B cell (primary cell): ENCODE measurements at regions not wholly inside any gene's neighbourhood (a gene's known extent, or its start where the extent isn't known, plus 50 kb on each side); places are given as distances from the start of the nearest gene placed in this dataset.
"Not testable (repeated sequence)": the region's sequence is repeated elsewhere in the genome, so short reads cannot be mapped to it uniquely, and the experiment has no call there.

Experiments used
- ATAC-seq: fragments of 200-7000 bp; cut with Tn5 transposase; one replicate; pipeline ENCODE4 v1.10.0; 2021; ENCODE audit warnings: low read depth, mild to moderate bottlenecking, moderate number of reproducible peaks, moderate library complexity
- CTCF ChIA-PET: fragments of 350-600 bp; sonication (Branson Sonifier 250); formaldehyde crosslinking; loops from one replicate; lab custom pipeline; 2021; ENCODE audit warnings: antibody characterized with exemption, inconsistent platforms; lab: Charles Lee
- POLR2A ChIA-PET: fragments of 350-600 bp; sonication (Branson Sonifier 250); formaldehyde crosslinking; loops from one replicate; lab custom pipeline; 2021; ENCODE audit warnings: antibody characterized with exemption; lab: Charles Lee
- DNase-seq: peaks from one replicate; pipeline ENCODE4 v3.0.0; 2013
- H2AFZ ChIP-seq: 2 replicates; pipeline ENCODE4 v1.6.1; 2012; ENCODE audit warnings: mild to moderate bottlenecking, low read depth, low read length; ENCODE audit not compliant: insufficient read depth, poor library complexity, severe bottlenecking
- H3K27ac ChIP-seq, 2 donors: 1 replicate in 1 of 2; 2 replicates in 1 of 2; pipeline ENCODE4 v1.5.1; 2012 to 2013; ENCODE audit warnings: low read length in 2 of 2, mild to moderate bottlenecking in 2 of 2, moderate library complexity in 1 of 2
- H3K27me3 ChIP-seq, 4 experiments: fragments of 200-600 bp in 1 of 4; sonication (generic) in 1 of 4; replicated peaks in 1 of 4; 1 replicate in 2 of 4; 2 replicates in 2 of 4; pipeline versions ENCODE4 v1.6.1 to v1.7.0; 2013 to 2016; ENCODE audit warnings: low read length in 3 of 4, mild to moderate bottlenecking in 2 of 4, mixed read lengths in 1 of 4, moderate library complexity in 1 of 4; ENCODE audit not compliant: insufficient read depth in 4 of 4, control insufficient read depth in 3 of 4; ENCODE audit errors: control extremely low read depth in 1 of 4
- H3K36me3 ChIP-seq, 2 experiments: replicated peaks in 1 of 2; 1 replicate in 1 of 2; 2 replicates in 1 of 2; pipeline versions ENCODE4 v1.6.1 to v1.7.1; 2013; ENCODE audit warnings: low read length in 1 of 2; ENCODE audit not compliant: insufficient read depth in 2 of 2, control insufficient read depth in 1 of 2; ENCODE audit errors: control extremely low read depth in 1 of 2, extremely low read depth in 1 of 2
- H3K4me1 ChIP-seq, 2 donors: fragments of 200-600 bp in 1 of 2; sonication (generic) in 1 of 2; 1 replicate in 1 of 2; 2 replicates in 1 of 2; pipeline versions ENCODE4 v1.5.1 to v1.6.1; 2013 to 2017; ENCODE audit warnings: low read length in 2 of 2; ENCODE audit not compliant: control insufficient read depth in 2 of 2, insufficient read depth in 2 of 2
- H3K4me2 ChIP-seq: replicated peaks from 2 replicates; pipeline ENCODE3; 2012; ENCODE audit warnings: mild to moderate bottlenecking, low read depth, low read length; ENCODE audit not compliant: poor library complexity, severe bottlenecking
- H3K4me3 ChIP-seq, 5 experiments: fragments of 200-600 bp in 1 of 5; sonication (generic) in 1 of 5; 1 replicate in 3 of 5; 2 replicates in 2 of 5; pipeline versions ENCODE4 v1.5.1 to v1.7.0; 2011 to 2016; ENCODE audit warnings: low read length in 4 of 5, mild to moderate bottlenecking in 4 of 5, low read depth in 2 of 5, control low read depth in 1 of 5, moderate library complexity in 1 of 5; ENCODE audit not compliant: insufficient read depth in 1 of 5; ENCODE audit errors: control extremely low read depth in 1 of 5, extremely low read depth in 1 of 5
- H3K79me2 ChIP-seq: fragments of 200-600 bp; sonication (generic); one replicate; pipeline ENCODE4 v1.6.0; 2016; ENCODE audit warnings: low read length; ENCODE audit not compliant: control insufficient read depth, insufficient read depth
- H3K9ac ChIP-seq: fragments of 200-600 bp; sonication (generic); 2 replicates; pipeline ENCODE4 v1.6.1; 2017; ENCODE audit warnings: mild to moderate bottlenecking, low read length, moderate library complexity
- H3K9me3 ChIP-seq, 3 donors: one replicate each; pipeline versions ENCODE4 v1.6.1 to v1.7.1; 2013; ENCODE audit warnings: low read length in 2 of 3; ENCODE audit not compliant: control insufficient read depth in 2 of 3, insufficient read depth in 1 of 3; ENCODE audit errors: control extremely low read depth in 1 of 3
- H4K20me1 ChIP-seq: 2 replicates; pipeline ENCODE4 v1.6.0; 2012; ENCODE audit warnings: mild to moderate bottlenecking, low read length; ENCODE audit not compliant: insufficient read depth, control insufficient read depth, poor library complexity, severe bottlenecking
- H3K27ac Mint-ChIP-seq: one replicate; pipeline ENCODE4 v1.8.0; 2021; ENCODE audit warnings: mixed read lengths
- H3K27me3 Mint-ChIP-seq: one replicate; pipeline ENCODE4 v1.8.0; 2021; ENCODE audit warnings: mixed read lengths
- H3K4me1 Mint-ChIP-seq: one replicate; pipeline ENCODE4 v1.8.0; 2021; ENCODE audit warnings: mixed read lengths
- H3K4me3 Mint-ChIP-seq: one replicate; pipeline ENCODE4 v1.8.0; 2021; ENCODE audit warnings: mixed read lengths
- H3K9me3 Mint-ChIP-seq: one replicate; pipeline ENCODE4 v1.8.0; 2022; ENCODE audit warnings: mixed read lengths; ENCODE audit not compliant: insufficient read depth
- CTCF ChIP-seq: fragments of 200-600 bp; IDR thresholded peaks from one replicate; pipeline ENCODE4 v1.8.0; 2022; ENCODE audit warnings: antibody characterized with exemption, mild to moderate bottlenecking
- EZH2 ChIP-seq: IDR thresholded peaks from 2 replicates; pipeline ENCODE4 v1.6.1; 2012; ENCODE audit warnings: borderline replicate concordance, low read depth, mild to moderate bottlenecking, moderate library complexity, low read length; ENCODE audit not compliant: insufficient read depth, poor library complexity, severe bottlenecking
- WGBS: methylation state at CpG from one replicate; pipeline ENCODE4 v1.1.5; 2013; ENCODE audit warnings: missing lambda C conversion rate; ENCODE audit not compliant: insufficient coverage; 5-methylcytosine and 5-hydroxymethylcytosine counted together
- intact Hi-C: fragments of 100-400 bp; cut with micrococcal nuclease; formaldehyde crosslinking; loops from one replicate; pipeline ENCODE4 v1.10.0; 2022

- H3K27ac Mint-ChIP-seq: peak overlapping the region; percentile 8
- no CpG with 5 or more reads among the region's 2 CpGs for WGBS
Observed at GRCh38 chr5:40225147-40225546, 454.6 kb upstream of the PTGER4 start.

DNA sequence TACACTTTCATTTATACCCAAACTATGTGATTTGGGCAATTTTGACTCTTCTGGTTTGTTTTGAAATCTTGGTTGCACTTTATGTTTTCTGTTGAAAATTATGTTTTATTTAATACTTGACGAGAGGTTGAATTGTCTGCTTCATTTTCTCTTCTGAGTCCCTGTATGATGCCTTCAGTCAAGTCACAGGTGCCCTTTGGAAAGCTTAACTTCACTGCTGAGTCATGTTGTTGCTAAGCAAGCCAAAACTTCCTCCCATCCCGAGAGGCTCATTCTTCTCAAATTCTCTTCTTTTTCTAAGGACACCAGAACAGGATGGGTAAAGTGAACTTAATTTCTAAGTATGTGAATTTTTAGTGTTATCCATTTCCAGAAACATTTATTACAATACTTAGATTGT is 455.3 kb upstream of the PTGER4 start:
- no peaks in the 10 kb centered on the region for H3K79me2 ChIP-seq
- Mint-ChIP-seq H3K4me1 (peaks cover 34% of the 10 kb centered on the region), H3K9me3 (no peaks in the 10 kb centered on the region), H3K4me3 (peak overlapping the region; percentile 62), H3K27ac (no peak overlapping the region), H3K27me3 (peaks cover 22% of the 10 kb centered on the region)
- ChIA-PET POLR2A (no interaction called here), CTCF (no interaction called here)
- H3K4me3 ChIP-seq: no peak overlapping the region
- H3K27ac ChIP-seq: no peak overlapping the region
- H3K36me3 ChIP-seq: no peaks in the 10 kb centered on the region
- DNase-seq (peak; percentile 4), ATAC-seq (no peak)
- no peak overlapping the region for H2AFZ ChIP-seq
- 71% methylated on average over 1 of the region's 2 CpGs for WGBS
- intact Hi-C loops: loop anchor here (1.0 to 10.0 kb wide), 2 partner anchors 191 to 370 kb away; no protein-coding TSS in a partner anchor
- H3K4me1 ChIP-seq: peaks cover 14 to 26% of the 10 kb centered on the region in 2 donors
- no peaks in the 10 kb centered on the region for H3K9me3 ChIP-seq
- no peaks in the 10 kb centered on the region for H4K20me1 ChIP-seq
- no peak overlapping the region for H3K9ac ChIP-seq
- TF ChIP-seq CTCF: no peak
- TF ChIP-seq EZH2: no peak
- no peak overlapping the region for H3K4me2 ChIP-seq
- H3K27me3 ChIP-seq: peaks cover 0 to 6% (median 2%) of the 10 kb centered on the region in 4 experiments

More at GRCh38 chr5:40225147-40225546, 454.6 kb upstream of the PTGER4 start:
- H3K9me3 Mint-ChIP-seq, H3K27me3 ChIP-seq, H2AFZ ChIP-seq, H3K27ac ChIP-seq, H4K20me1 ChIP-seq, POLR2A ChIA-PET, H3K9ac ChIP-seq, H3K4me2 ChIP-seq, H3K36me3 ChIP-seq, H3K4me3 ChIP-seq, H3K79me2 ChIP-seq, H3K9me3 ChIP-seq: not testable (repeated sequence)
- ATAC-seq: peak; percentile 44
- Mint-ChIP-seq H3K27me3 (peaks cover 15% of the 10 kb centered on the region), H3K4me1 (peaks cover 34% of the 10 kb centered on the region), H3K4me3 (peak overlapping the region; percentile 23)
- CTCF ChIA-PET: interaction anchor here (1.1 kb wide), 1 partner anchor 47 kb away, joined by 3 read pairs; no protein-coding TSS in a partner anchor
- intact Hi-C loops: loop anchor here (5.0 to 10.0 kb wide), 2 partner anchors 370 to 462 kb away; no protein-coding TSS in a partner anchor
- peak; percentile 49 for DNase-seq
- H3K4me1 ChIP-seq: peaks cover 14 to 26% of the 10 kb centered on the region in 2 donors
